ENCODE measurements at regions not wholly inside any gene's neighbourhood (a gene's known extent, or its start where the extent isn't known, plus 50 kb on each side); places are given as distances from the start of the nearest gene placed in this dataset.

DNA sequence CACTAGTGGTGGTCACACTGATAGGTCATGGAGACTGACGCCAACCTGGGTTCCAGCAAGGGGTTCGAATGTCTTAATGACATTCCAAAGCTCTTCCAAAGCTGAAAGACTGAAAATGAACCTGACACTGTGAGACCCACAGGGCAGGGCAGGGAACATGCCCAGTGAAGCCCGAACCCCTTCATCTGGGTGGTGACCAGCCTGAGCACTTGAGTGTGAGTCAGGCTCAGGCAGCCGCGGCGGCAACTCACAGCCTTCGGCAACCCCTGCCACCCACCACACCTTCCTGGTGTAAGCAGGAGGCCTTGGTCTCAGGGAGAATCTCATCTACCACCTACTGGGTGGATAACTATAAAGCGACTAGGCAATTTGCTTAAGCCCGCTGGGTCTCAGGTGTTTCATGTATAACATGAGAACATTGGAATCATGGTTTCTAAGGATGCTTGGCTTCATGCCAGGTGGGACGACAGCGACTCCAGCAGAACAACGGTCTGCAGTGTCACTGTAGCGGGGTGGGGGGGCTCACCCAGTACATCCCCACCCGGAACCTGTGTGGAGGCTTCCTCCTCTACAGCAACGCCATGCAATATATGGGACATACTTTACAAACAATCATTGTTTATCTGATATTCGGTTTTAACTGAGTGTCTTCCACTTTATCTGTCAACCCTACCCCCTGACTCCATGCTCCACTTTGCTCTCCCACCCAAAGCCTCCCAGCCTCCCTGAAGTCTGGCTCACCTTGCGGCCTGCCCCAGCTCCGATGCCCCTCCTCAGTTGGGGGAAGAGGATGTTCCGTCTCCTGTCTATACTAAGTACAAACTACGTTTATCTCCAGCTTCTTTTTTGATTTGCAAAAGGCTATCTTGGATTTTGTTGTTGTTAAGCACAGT, 125.0 kb upstream of the MEF2A start:
- TF ChIP-seq POLR2A (IDR thresholded peaks at IDR 0.05) (no peak), CTCF (IDR thresholded peaks at IDR 0.05) (no peak)

All from esophagus squamous epithelium (tissue), 4 donors.